ENCODE measurements at regions not wholly inside any gene's neighbourhood (a gene's known extent, or its start where the extent isn't known, plus 50 kb on each side); places are given as distances from the start of the nearest gene placed in this dataset.

DNA sequence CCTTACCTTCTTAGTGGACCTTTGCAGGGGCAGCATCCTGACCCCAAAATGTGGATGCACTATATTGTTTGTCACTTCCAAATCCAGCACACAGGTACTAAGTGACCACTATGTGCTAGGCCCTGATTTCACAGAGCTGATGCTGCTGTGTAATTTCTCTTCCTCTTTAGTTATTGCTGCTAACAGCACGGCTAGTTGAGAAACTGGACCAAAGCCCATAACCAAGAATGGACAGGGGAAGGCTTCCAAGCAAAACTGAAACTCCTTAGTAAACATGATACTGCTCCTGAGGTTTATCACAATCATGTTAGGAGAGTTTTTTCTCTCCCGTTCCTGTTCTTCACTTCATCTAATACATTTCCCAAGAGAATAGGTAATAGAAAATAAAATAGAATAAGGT is 172.9 kb upstream of the TTC29 start:
- H3K27ac ChIP-seq (ENCODE audit: low read depth in 1 of 2, low read length in 2 of 2): no peak overlapping the region
- no peak for DNase-seq
- Mint-ChIP-seq H3K36me3 (ENCODE audit: low read depth) (no peaks in the 10 kb centered on the region), H3K9me3 (peaks cover 4% of the 10 kb centered on the region), H3K27me3 (peaks cover 4% of the 10 kb centered on the region), H3K4me1 (ENCODE audit: low read depth) (no peaks in the 10 kb centered on the region), H3K4me3 (no peak overlapping the region), H3K27ac (no peak overlapping the region)
- POLR2A ChIA-PET: no interaction called here
- intact Hi-C loops (cut with DNase I, micrococcal nuclease): no loop called here
- H3K27me3 ChIP-seq (ENCODE audit: control insufficient read depth in 1 of 2, insufficient read depth in 2 of 2, low read length in 2 of 2): no peaks in the 10 kb centered on the region
- no peak overlapping the region for H3K4me3 ChIP-seq (ENCODE audit: low read length)
- H3K36me3 ChIP-seq (ENCODE audit: insufficient read depth, low read length): no peaks in the 10 kb centered on the region
- no peaks in the 10 kb centered on the region for H3K4me1 ChIP-seq (ENCODE audit: insufficient read depth, low read length)
- H3K9me3 ChIP-seq (ENCODE audit: control insufficient read depth in 1 of 2, insufficient read depth in 1 of 2, low read length in 2 of 2): peaks cover 0 to 6% of the 10 kb centered on the region in 2 experiments
- TF ChIP-seq, protein P1, sequence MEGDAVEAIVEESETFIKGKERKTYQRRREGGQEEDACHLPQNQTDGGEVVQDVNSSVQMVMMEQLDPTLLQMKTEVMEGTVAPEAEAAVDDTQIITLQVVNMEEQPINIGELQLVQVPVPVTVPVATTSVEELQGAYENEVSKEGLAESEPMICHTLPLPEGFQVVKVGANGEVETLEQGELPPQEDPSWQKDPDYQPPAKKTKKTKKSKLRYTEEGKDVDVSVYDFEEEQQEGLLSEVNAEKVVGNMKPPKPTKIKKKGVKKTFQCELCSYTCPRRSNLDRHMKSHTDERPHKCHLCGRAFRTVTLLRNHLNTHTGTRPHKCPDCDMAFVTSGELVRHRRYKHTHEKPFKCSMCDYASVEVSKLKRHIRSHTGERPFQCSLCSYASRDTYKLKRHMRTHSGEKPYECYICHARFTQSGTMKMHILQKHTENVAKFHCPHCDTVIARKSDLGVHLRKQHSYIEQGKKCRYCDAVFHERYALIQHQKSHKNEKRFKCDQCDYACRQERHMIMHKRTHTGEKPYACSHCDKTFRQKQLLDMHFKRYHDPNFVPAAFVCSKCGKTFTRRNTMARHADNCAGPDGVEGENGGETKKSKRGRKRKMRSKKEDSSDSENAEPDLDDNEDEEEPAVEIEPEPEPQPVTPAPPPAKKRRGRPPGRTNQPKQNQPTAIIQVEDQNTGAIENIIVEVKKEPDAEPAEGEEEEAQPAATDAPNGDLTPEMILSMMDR (IDR thresholded peaks at IDR 0.05): no peak
- ATAC-seq (ENCODE audit: poor library complexity): no peak
- CTCF ChIA-PET: no interaction called here

DNA sequence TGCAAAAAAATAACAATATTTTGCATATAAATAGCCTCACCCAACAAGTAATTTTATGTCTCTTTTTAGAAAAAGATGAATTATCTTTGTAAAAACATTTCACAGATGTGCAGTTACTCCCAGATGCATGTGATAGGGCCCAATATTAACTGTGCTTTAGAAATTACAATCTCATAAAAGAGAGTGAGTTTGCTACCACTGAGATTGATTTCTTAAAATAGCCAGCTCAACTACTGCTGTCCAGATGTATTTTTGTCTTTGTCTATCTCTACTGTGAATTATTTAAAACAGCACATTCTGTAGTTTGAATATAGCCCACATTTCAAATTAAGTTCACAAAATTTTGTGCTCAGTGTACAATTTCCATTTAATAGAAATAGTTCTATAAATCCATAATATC is 177.0 kb upstream of the TTC29 start:
- Histone ChIP-seq H3K36me3 (ENCODE audit: insufficient read depth, low read length) (no peaks in the 10 kb centered on the region), H3K27me3 (ENCODE audit: control insufficient read depth in 1 of 2, insufficient read depth in 2 of 2, low read length in 2 of 2) (no peaks in the 10 kb centered on the region), H3K9me3 (ENCODE audit: control insufficient read depth in 1 of 2, insufficient read depth in 1 of 2, low read length in 2 of 2) (no peaks in the 10 kb centered on the region), H3K4me1 (ENCODE audit: insufficient read depth, low read length) (no peaks in the 10 kb centered on the region), H3K4me3 (ENCODE audit: low read length) (no peak overlapping the region), H3K27ac (ENCODE audit: low read depth in 1 of 2, low read length in 2 of 2) (no peak overlapping the region)
- H3K4me1 Mint-ChIP-seq (ENCODE audit: low read depth): no peaks in the 10 kb centered on the region
- intact Hi-C loops (cut with DNase I, micrococcal nuclease): no loop called here
- TF ChIP-seq, protein P1 (IDR thresholded peaks at IDR 0.05): no peak
- no peak overlapping the region for H3K27ac Mint-ChIP-seq
- no peak for ATAC-seq (ENCODE audit: poor library complexity)
- no peaks in the 10 kb centered on the region for H3K36me3 Mint-ChIP-seq (ENCODE audit: low read depth)
- H3K9me3 Mint-ChIP-seq: no peaks in the 10 kb centered on the region
- POLR2A ChIA-PET: no interaction called here
- no peak overlapping the region for H3K4me3 Mint-ChIP-seq
- no peak for DNase-seq
- CTCF ChIA-PET: no interaction called here
- peaks cover 9% of the 10 kb centered on the region for H3K27me3 Mint-ChIP-seq

DNA sequence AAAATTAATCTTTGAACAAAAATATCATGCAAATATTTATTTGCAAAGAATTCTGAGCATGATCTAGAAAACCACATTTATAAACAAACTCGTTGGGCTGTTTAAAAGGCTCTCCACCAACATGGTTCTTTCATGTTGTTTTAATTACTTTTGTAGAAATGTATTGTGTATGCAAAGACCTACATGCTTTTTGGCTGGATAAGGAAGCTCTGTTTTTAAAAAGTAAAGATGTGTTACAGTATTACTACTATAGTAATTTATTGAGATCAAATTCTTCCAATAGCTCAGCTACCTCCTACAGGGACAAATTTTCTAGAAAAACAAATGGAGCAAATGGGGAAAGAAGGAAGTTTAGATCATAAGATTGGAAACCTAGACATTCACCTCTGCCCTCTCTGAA is 177.5 kb upstream of the TTC29 start:
- Histone ChIP-seq H3K27me3 (ENCODE audit: control insufficient read depth in 1 of 2, insufficient read depth in 2 of 2, low read length in 2 of 2) (no peaks in the 10 kb centered on the region), H3K9me3 (ENCODE audit: control insufficient read depth in 1 of 2, insufficient read depth in 1 of 2, low read length in 2 of 2) (no peaks in the 10 kb centered on the region), H3K4me3 (ENCODE audit: low read length) (no peak overlapping the region), H3K4me1 (ENCODE audit: insufficient read depth, low read length) (no peaks in the 10 kb centered on the region), H3K27ac (ENCODE audit: low read depth in 1 of 2, low read length in 2 of 2) (no peak overlapping the region), H3K36me3 (ENCODE audit: insufficient read depth, low read length) (no peaks in the 10 kb centered on the region)
- no peaks in the 10 kb centered on the region for H3K36me3 Mint-ChIP-seq (ENCODE audit: low read depth)
- ChIA-PET POLR2A (no interaction called here), CTCF (no interaction called here)
- TF ChIP-seq, protein P1 (IDR thresholded peaks at IDR 0.05): no peak
- ATAC-seq (ENCODE audit: poor library complexity): no peak
- no peaks in the 10 kb centered on the region for H3K9me3 Mint-ChIP-seq
- no peak overlapping the region for H3K27ac Mint-ChIP-seq
- H3K4me1 Mint-ChIP-seq (ENCODE audit: low read depth): no peaks in the 10 kb centered on the region
- peaks cover 9% of the 10 kb centered on the region for H3K27me3 Mint-ChIP-seq
- no peak overlapping the region for H3K4me3 Mint-ChIP-seq
- no peak for DNase-seq
- intact Hi-C loops (cut with DNase I, micrococcal nuclease): no loop called here
